A549 (cell line): ENCODE measurements at regions not wholly inside any gene's neighbourhood (a gene's known extent, or its start where the extent isn't known, plus 50 kb on each side); places are given as distances from the start of the nearest gene placed in this dataset.

ENCODE experiments used
- JUN ChIP-seq, 2 experiments: fragments of >200 bp; sonication (Bioruptor Twin); formaldehyde crosslinking; IDR thresholded peaks; 2 replicates in 1 of 2; 3 replicates in 1 of 2; pipeline ENCODE4 v1.6.1; 2016 to 2017
- RCOR1 ChIP-seq: fragments of 150-350 bp; IDR thresholded peaks from 2 replicates; pipeline ENCODE4 v1.6.1; 2014; ENCODE audit warnings: antibody characterized with exemption, low read length, low read depth

- TF ChIP-seq RCOR1 (no peak), JUN (IDR thresholded peaks at IDR 0.05) (no peak)
Observed at GRCh38 chr1:115560027-115560426, 81.7 kb upstream of the VANGL1 start.
